H7 (cell line): ENCODE measurements at regions not wholly inside any gene's neighbourhood (a gene's known extent, or its start where the extent isn't known, plus 50 kb on each side); places are given as distances from the start of the nearest gene placed in this dataset.
A peak's percentile ranks its signal among the peaks of the same experiment; 100 is the strongest.

Experiments used
- DNase-seq: peaks from one replicate; pipeline ENCODE4 v3.0.0; 2012
- H3K27me3 ChIP-seq: 2 replicates; pipeline ENCODE4 v1.6.0; 2011; ENCODE audit warnings: mild to moderate bottlenecking, low read length; ENCODE audit not compliant: control insufficient read depth, insufficient read depth
- H3K36me3 ChIP-seq: replicated peaks from 2 replicates; pipeline ENCODE4 v1.5.1; 2011; ENCODE audit warnings: low read length; ENCODE audit not compliant: control insufficient read depth, insufficient read depth
- H3K4me3 ChIP-seq: 2 replicates; pipeline ENCODE4 v1.5.1; 2011; ENCODE audit warnings: low read depth, mild to moderate bottlenecking, control low read depth, low read length, moderate library complexity; ENCODE audit not compliant: insufficient read depth

- no peak for DNase-seq
- no peak overlapping the region for H3K4me3 ChIP-seq
- H3K27me3 ChIP-seq = no peaks in the 10 kb centered on the region
- no peaks in the 10 kb centered on the region for H3K36me3 ChIP-seq
Observed at GRCh38 chr11:28618416-28618815, 510.2 kb downstream of the METTL15 start.

GRCh38 chr11:28616160-28616965 lies 508.2 kb downstream of the METTL15 start:
- no peak for DNase-seq
- Histone ChIP-seq H3K36me3 (no peaks in the 10 kb centered on the region), H3K4me3 (no peak overlapping the region), H3K27me3 (no peaks in the 10 kb centered on the region)

- Histone ChIP-seq H3K4me3 (no peak overlapping the region), H3K36me3 (no peaks in the 10 kb centered on the region), H3K27me3 (no peaks in the 10 kb centered on the region)
- DNase-seq = no peak
Observed at GRCh38 chr11:28615542-28615941, 507.4 kb downstream of the METTL15 start.

GRCh38 chr11:28606930-28607329 lies 498.7 kb downstream of the METTL15 start:
- DNase-seq = peak; percentile 26
- no peaks in the 10 kb centered on the region for H3K36me3 ChIP-seq
- H3K4me3 ChIP-seq = no peak overlapping the region
- H3K27me3 ChIP-seq = no peaks in the 10 kb centered on the region

GRCh38 chr11:28599656-28600055 lies 491.5 kb downstream of the METTL15 start:
- H3K27me3 ChIP-seq = no peaks in the 10 kb centered on the region
- DNase-seq = no peak
- H3K4me3 ChIP-seq = no peak overlapping the region
- H3K36me3 ChIP-seq = no peaks in the 10 kb centered on the region

- H3K27me3 ChIP-seq = no peaks in the 10 kb centered on the region
- no peak for DNase-seq
- no peak overlapping the region for H3K4me3 ChIP-seq
- H3K36me3 ChIP-seq = no peaks in the 10 kb centered on the region
Observed at GRCh38 chr11:28598531-28598930, 490.3 kb downstream of the METTL15 start.

GRCh38 chr11:28596816-28597215 lies 488.6 kb downstream of the METTL15 start:
- no peak for DNase-seq
- H3K36me3 ChIP-seq = no peaks in the 10 kb centered on the region
- H3K27me3 ChIP-seq = no peaks in the 10 kb centered on the region
- no peak overlapping the region for H3K4me3 ChIP-seq

- no peak for DNase-seq
- no peak overlapping the region for H3K4me3 ChIP-seq
- H3K36me3 ChIP-seq = no peaks in the 10 kb centered on the region
- H3K27me3 ChIP-seq = no peaks in the 10 kb centered on the region
Observed at GRCh38 chr11:28592141-28592540, 484.0 kb downstream of the METTL15 start.

- Histone ChIP-seq H3K36me3 (no peaks in the 10 kb centered on the region), H3K4me3 (no peak overlapping the region), H3K27me3 (no peaks in the 10 kb centered on the region)
- no peak for DNase-seq
Observed at GRCh38 chr11:28584992-28585391, 476.8 kb downstream of the METTL15 start.

GRCh38 chr11:28582506-28582905 lies 474.3 kb downstream of the METTL15 start:
- H3K4me3 ChIP-seq = no peak overlapping the region
- DNase-seq = no peak
- H3K27me3 ChIP-seq = no peaks in the 10 kb centered on the region
- no peaks in the 10 kb centered on the region for H3K36me3 ChIP-seq

GRCh38 chr11:28581286-28582242 lies 473.4 kb downstream of the METTL15 start:
- Histone ChIP-seq H3K4me3 (no peak overlapping the region), H3K36me3 (no peaks in the 10 kb centered on the region), H3K27me3 (no peaks in the 10 kb centered on the region)
- no peak for DNase-seq

- H3K4me3 ChIP-seq = no peak overlapping the region
- no peak for DNase-seq
- H3K27me3 ChIP-seq = no peaks in the 10 kb centered on the region
- no peaks in the 10 kb centered on the region for H3K36me3 ChIP-seq
Observed at GRCh38 chr11:28571371-28571770, 463.2 kb downstream of the METTL15 start.

- Histone ChIP-seq H3K4me3 (no peak overlapping the region), H3K36me3 (no peaks in the 10 kb centered on the region), H3K27me3 (no peaks in the 10 kb centered on the region; the same call in 1 of the 2 replicates)
- no peak for DNase-seq
Observed at GRCh38 chr11:28569106-28569505, 460.9 kb downstream of the METTL15 start.

GRCh38 chr11:28566339-28567089 lies 458.3 kb downstream of the METTL15 start:
- Histone ChIP-seq H3K4me3 (no peak overlapping the region), H3K27me3 (no peaks in the 10 kb centered on the region; the same call in 1 of the 2 replicates), H3K36me3 (no peaks in the 10 kb centered on the region)
- DNase-seq = peak; percentile 11
